ENCODE measurements at regions not wholly inside any gene's neighbourhood (a gene's known extent, or its start where the extent isn't known, plus 50 kb on each side); places are given as distances from the start of the nearest gene placed in this dataset.

- no peak for DNase-seq (ENCODE audit: low read depth, low spot score)
- H3K4me3 ChIP-seq (ENCODE audit: low read length), result no peak overlapping the region
Observed at GRCh38 chr10:59064759-59065539, 111.5 kb upstream of the PHYHIPL start.

GRCh38 chr10:59068581-59069191, 107.8 kb upstream of the PHYHIPL start:
- no peak overlapping the region for H3K4me3 ChIP-seq (ENCODE audit: low read length)
- DNase-seq (ENCODE audit: low read depth, low spot score), result no peak

DNA sequence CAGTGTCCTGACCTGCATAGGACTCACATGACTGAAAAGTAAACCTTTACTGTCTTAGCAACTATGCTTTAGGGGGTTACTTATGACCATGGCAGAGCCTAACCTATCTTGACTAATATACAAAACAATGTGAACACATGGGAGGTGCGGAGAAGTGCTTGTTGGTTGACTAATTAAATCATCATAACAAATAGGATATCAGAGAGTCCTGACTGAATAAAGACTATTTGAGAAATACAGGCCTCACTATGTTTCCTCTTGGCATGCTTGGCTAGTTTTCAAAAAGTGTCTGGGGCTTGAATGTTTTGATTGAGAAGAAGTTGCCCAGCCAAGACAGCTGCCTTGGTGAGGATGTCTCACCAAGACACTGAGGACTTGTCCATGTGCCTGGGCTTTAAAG, 104.4 kb upstream of the PHYHIPL start:
- no peak for DNase-seq (ENCODE audit: low read depth, low spot score)
- H3K4me3 ChIP-seq (ENCODE audit: low read length), result no peak overlapping the region

DNA sequence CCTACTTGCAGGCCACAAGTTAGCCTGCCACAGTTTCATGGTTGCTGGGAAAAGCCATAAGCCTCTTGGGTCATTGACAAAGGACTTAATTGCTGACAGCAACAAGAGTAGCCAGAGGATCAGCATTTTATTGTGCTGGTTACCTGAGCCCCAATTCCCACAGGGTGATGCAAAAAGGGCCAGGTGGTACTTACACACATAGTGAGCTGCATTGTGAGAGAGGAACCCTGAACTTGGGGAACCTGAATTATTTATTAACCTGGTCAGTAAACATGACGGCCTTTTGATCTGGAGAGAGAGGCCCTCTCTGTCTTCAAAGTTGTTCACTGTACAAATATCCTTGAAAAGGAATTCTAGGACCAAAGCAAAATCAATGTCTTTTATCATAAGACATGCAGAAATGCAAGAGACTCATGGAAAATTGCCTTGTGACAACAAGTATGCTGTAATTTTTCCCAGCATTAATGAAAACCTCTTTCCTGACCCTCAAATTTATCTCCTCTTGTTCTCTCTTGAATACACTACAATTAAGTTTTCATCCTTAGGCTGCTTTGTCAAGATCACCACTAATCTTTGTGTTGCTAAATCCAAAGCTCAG, 102.9 kb upstream of the PHYHIPL start:
- DNase-seq (ENCODE audit: low read depth, low spot score), result no peak
- H3K4me3 ChIP-seq (ENCODE audit: low read length), result no peak overlapping the region

DNA sequence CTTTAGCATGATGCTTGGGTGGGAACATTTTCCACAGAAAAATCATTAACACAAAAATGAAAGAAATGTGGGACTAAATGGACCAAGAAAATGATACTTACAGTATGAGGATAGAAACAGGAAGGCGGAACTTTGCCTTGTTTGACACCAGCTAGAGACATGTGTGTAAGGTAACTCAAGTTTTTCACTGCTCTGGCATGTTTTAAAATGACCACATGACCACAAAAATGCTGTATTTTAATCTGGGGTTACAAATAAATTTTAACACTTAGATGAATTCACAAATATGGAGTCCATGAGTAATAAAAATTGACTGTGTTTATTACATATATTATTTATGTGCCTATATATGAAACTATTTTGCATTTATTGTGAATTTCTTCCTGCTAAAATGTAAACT, 100.9 kb upstream of the PHYHIPL start:
- no peak overlapping the region for H3K4me3 ChIP-seq (ENCODE audit: low read length)
- DNase-seq (ENCODE audit: low read depth, low spot score), result no peak

GRCh38 chr10:59077855-59078254, 98.6 kb upstream of the PHYHIPL start:
- no peak for DNase-seq (ENCODE audit: low read depth, low spot score)
- no peak overlapping the region for H3K4me3 ChIP-seq (ENCODE audit: low read length)

GRCh38 chr10:59078978-59079377, 97.5 kb upstream of the PHYHIPL start:
- no peak overlapping the region for H3K4me3 ChIP-seq (ENCODE audit: low read length)
- no peak for DNase-seq (ENCODE audit: low read depth, low spot score)

DNA sequence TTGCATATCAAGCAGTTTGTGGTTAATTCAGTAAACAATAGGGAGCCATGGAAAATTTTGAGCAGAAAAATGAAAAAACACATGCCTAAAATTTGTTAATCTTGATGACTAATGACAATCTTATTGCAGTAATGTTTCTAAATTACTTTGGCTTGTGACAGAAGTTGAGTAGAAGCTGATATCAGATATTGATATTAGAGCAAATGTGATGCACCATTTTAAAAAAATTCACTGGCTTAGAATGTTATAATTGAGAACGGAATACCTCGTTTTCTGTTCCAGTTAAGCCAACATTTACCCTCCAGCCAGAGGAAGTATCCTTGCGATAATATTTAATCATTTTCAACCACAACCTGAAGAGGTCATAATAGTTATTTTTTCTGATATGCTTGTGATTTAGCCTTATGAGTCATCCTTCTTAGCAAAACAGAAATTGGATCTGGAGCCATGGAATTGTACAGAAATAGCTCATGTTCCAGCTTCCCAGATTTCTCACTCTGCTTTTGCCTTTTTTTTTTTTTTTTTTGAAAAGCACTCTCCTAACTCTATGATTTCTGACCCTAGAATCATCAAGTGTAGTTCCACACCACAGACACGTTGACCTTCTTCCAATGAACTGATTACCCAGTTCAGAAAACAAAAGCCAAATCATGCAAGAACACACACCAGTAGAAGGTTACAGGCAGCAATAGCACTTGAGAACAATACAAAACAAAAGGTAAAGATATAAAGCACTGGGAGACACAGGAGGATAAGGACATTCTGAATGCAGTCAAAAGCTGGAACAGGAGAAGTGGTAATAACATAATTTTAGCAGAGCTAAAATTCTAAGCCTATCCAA, 96.8 kb upstream of the PHYHIPL start:
- no peak for DNase-seq (ENCODE audit: low read depth, low spot score)
- no peak overlapping the region for H3K4me3 ChIP-seq (ENCODE audit: low read length)

DNA sequence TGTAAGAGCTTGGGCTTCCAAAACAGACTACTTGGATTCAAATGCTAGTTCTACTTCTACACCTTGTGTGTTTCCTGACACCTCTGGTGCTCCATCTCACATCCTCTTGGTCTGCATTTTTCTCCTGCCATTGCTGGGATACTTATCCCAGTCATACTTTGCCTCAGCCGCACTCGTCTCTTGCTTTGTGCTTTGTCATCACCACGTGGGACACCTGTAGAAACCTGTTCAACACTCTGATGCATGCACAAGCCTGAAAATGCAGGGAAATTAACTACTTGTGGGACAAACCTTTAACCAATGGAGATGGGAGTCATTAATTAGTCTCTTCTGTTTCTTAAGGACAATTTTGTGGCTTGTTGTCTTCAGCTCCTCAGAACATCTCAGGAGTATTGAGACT, 94.2 kb upstream of the PHYHIPL start:
- no peak overlapping the region for H3K4me3 ChIP-seq (ENCODE audit: low read length)
- no peak for DNase-seq (ENCODE audit: low read depth, low spot score)

DNA sequence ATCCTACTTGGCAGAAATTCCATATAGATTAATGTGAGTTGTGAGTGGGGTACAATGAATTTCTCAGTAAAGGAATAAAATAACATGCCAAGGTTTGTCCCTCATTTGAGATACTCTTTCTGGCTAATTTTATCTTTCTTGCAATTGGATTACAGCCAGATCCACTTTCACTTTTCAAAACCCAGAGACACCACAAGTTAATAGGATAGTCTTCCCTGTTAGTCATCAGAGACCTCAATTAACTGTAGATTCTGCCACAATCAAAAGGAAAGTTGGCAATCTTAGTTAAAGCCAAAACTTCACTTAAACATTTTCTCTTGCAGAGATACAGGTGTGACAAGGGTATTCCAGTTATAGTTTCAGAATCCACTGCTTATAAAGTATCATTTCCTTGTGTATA, 91.4 kb upstream of the PHYHIPL start:
- H3K4me3 ChIP-seq (ENCODE audit: low read length), result no peak overlapping the region
- no peak for DNase-seq (ENCODE audit: low read depth, low spot score)

DNA sequence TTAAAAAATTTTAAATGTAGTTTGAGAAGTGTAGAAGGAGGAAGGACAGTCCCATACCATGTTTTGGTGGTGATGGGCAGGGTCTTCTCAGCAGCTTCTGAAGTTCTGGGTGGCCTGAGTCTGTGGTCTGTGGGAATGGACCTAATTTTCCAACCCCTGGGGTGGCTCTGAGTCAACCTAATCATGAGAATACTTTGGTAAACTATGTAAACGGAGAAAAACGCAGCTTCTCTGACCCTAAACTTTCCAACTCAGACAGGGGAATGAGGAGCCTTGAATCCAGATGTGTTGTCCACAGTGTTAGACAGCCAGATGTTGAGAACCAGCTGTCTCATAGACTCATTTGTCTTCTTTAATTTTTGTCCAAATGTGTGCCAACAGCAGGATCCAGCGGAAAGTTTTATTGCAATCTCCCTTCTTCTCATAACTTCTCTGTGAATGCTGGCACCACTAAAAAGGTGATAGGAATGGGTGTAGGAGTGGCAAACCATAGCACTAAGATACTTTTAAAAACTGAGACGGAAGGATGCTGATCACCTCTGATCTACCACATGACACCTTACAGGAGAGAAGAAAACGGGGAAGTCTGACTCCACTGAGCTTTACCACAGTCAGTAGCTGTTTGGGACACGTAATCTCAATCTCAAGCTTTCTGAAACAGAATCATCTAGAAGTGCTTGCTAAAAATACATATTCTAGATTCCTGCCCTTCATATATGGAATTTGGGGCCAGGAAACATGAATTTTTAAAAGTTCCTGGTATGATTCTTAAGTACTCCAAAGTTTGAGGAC, 90.5 kb upstream of the PHYHIPL start:
- no peak overlapping the region for H3K4me3 ChIP-seq (ENCODE audit: low read length)
- no peak for DNase-seq (ENCODE audit: low read depth, low spot score)

DNA sequence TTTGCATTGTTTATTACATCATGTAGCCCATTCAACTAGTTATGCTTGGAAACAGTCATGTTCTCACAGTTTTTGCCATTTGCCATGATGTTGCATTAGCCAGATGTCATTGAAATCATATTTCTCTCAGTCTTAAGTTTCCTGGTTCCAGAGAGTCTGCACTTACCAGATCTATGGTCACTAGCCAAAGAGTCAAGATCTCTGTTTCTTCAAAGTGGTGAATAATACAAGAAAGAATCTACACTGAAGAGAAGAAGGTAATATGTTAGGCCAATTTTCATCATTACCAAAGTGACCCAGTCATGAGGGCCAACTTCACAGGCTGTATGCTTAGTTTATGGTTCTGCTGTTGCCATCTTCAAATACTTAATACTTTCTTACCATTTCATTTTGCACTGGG, 89.0 kb upstream of the PHYHIPL start:
- no peak overlapping the region for H3K4me3 ChIP-seq (ENCODE audit: low read length)
- no peak for DNase-seq (ENCODE audit: low read depth, low spot score)

GRCh38 chr10:59088912-59089573, 87.4 kb upstream of the PHYHIPL start:
- H3K4me3 ChIP-seq (ENCODE audit: low read length), result no peak overlapping the region
- DNase-seq (ENCODE audit: low read depth, low spot score), result no peak

DNA sequence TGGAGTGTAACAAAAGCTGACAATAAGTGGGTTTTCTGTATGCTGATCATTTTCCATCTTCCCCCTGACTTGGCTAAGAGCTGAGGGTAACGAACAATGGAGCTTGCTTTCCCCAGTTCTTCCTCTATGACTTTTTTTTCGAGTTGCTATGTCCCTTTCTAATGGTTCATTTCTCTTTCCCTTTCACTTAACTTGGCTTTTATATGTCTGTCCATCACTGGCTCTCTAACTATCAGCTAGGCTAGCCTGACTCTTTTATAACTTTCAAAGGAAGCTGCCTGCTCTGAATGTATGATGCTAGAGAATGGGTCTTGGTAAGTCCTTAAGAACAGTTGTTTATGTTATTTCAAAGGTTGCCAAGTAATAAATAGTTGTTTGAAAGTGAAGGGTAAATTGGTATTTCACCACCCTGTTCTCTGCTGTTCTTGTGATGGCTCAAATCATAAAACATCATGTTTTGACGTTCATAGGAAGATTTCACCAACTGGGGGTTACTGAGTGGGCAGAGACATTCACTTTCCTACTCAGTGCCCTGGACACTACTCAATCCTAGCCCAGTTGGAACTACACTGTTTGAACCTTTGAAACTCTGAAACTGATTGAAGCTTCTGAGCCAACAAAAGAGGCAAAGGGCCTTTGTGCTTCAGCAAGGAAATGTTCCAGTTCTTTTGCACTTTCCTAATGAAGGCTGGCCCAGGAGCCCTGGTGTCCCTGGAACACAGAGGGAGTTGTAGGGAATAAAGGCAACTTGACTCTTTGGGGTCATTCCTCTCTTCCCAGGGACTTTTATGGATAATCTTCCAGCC, 85.4 kb upstream of the PHYHIPL start:
- H3K4me3 ChIP-seq (ENCODE audit: low read length), result no peak overlapping the region
- no peak for DNase-seq (ENCODE audit: low read depth, low spot score)

- DNase-seq (ENCODE audit: low read depth, low spot score), result no peak
- no peak overlapping the region for H3K4me3 ChIP-seq (ENCODE audit: low read length)
Observed at GRCh38 chr10:59093461-59093860, 83.0 kb upstream of the PHYHIPL start.

GRCh38 chr10:59096631-59097030, 79.8 kb upstream of the PHYHIPL start:
- no peak overlapping the region for H3K4me3 ChIP-seq (ENCODE audit: low read length)
- no peak for DNase-seq (ENCODE audit: low read depth, low spot score)

DNA sequence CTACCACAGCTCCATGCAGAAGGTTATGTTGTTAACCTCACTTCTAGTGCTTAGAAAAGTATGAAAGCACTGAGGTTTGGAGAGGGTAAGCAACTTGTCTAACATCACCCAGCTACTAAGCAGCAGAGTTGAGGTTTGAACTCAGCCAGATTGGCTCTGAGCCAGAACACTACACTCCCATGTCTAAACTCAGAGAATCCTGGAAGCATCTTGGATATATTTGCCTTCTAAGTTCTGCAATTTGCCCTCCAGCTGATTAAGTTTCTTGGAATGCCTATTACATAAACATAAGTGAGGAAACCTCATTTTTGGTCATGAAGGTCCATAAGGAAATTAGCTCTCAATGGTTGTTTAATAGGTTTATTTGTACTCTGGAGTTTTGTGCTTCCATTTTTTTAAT, 78.1 kb upstream of the PHYHIPL start:
- no peak overlapping the region for H3K4me3 ChIP-seq (ENCODE audit: low read length)
- no peak for DNase-seq (ENCODE audit: low read depth, low spot score)
